ENCODE measurements at regions not wholly inside any gene's neighbourhood (a gene's known extent, or its start where the extent isn't known, plus 50 kb on each side); places are given as distances from the start of the nearest gene placed in this dataset.

DNA sequence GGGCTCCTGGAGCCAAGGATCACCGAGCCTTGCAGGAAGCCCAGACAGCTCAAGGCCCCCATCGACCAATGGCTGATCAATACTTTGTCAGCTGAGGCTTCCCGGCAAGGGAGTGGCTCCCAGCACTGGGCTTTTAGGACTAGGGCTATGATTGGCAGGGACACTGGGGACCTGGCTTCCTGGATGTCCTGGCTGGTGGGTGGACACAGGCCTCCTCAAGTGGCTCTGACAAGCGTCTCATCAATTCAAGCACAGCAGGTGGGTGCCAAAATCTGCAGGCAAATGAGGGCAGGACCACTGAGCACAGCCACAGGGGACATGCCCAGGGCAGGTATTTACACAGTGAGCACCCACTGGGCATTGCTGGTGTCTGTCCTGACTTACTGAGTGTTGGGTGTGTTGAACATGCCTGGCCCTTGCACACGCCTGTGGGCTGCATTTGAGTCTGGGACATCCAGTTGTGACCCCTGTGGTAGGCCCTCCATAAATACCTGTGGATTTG lies 420.1 kb upstream of the SULF2 start:
- ChIA-PET POLR2A (no interaction called here), CTCF (no interaction called here)
- no peak for DNase-seq (ENCODE audit: low read depth)
- no peaks in the 10 kb centered on the region for H3K36me3 ChIP-seq (ENCODE audit: control insufficient read depth, insufficient read depth, low read length)
- TF ChIP-seq, protein P1, sequence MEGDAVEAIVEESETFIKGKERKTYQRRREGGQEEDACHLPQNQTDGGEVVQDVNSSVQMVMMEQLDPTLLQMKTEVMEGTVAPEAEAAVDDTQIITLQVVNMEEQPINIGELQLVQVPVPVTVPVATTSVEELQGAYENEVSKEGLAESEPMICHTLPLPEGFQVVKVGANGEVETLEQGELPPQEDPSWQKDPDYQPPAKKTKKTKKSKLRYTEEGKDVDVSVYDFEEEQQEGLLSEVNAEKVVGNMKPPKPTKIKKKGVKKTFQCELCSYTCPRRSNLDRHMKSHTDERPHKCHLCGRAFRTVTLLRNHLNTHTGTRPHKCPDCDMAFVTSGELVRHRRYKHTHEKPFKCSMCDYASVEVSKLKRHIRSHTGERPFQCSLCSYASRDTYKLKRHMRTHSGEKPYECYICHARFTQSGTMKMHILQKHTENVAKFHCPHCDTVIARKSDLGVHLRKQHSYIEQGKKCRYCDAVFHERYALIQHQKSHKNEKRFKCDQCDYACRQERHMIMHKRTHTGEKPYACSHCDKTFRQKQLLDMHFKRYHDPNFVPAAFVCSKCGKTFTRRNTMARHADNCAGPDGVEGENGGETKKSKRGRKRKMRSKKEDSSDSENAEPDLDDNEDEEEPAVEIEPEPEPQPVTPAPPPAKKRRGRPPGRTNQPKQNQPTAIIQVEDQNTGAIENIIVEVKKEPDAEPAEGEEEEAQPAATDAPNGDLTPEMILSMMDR (IDR thresholded peaks at IDR 0.05; ENCODE audit: insufficient read depth, low read depth, low read length) = no peak
- H3K4me3 ChIP-seq (ENCODE audit: low read depth, low read length) = no peak overlapping the region
- H3K27me3 ChIP-seq (ENCODE audit: control insufficient read depth, insufficient read depth, low read length) = peaks cover 4% of the 10 kb centered on the region; the same call in 1 of the 2 replicates

DNA sequence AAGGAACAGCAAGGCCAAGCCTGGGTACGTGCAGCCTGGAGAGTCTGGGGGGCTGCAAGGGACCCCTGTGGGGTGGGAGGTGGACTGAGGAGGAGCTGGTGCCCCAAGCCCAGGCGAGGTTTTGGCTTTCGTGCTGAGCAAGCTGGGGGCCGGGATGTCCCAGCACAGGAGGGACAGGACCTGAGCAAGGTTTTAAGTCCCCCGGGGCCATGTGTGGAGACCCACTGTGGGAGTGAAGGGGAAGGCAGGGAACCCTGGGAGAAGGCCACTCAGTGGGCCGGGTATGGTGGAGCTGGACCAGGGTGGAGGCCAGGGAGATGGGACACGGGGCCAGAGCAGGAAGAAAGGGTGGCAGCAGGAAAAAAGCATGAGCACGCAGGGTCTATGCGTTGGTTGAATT lies 419.2 kb upstream of the SULF2 start:
- TF ChIP-seq, protein P1 (IDR thresholded peaks at IDR 0.05; ENCODE audit: insufficient read depth, low read depth, low read length) = no peak
- Histone ChIP-seq H3K4me3 (ENCODE audit: low read depth, low read length) (no peak overlapping the region), H3K27me3 (ENCODE audit: control insufficient read depth, insufficient read depth, low read length) (peaks cover 4% of the 10 kb centered on the region; the same call in 1 of the 2 replicates), H3K36me3 (ENCODE audit: control insufficient read depth, insufficient read depth, low read length) (no peaks in the 10 kb centered on the region)
- ChIA-PET POLR2A (no interaction called here), CTCF (no interaction called here)
- no peak for DNase-seq (ENCODE audit: low read depth)

DNA sequence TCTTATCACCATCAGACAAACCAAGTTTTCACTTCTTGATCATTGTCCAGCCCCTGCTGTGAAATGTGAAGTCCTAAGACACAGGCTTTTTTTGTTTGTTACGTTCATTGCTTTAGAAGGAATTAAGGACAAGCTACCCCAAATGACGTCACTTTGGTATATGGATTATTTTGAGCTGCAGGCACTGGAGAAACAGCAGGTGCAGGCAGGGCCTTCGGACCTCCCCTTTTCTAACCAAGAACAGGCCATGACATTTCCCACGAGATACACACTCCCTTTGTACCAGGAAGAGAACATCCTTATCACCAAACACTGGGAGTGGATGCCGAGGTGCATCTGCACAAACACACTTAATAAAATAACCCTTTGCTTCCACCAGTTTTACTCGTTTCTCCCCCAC lies 418.0 kb upstream of the SULF2 start:
- Histone ChIP-seq H3K36me3 (ENCODE audit: control insufficient read depth, insufficient read depth, low read length) (no peaks in the 10 kb centered on the region), H3K4me3 (ENCODE audit: low read depth, low read length) (no peak overlapping the region), H3K27me3 (ENCODE audit: control insufficient read depth, insufficient read depth, low read length) (peaks cover 4% of the 10 kb centered on the region; the same call in 1 of the 2 replicates)
- ChIA-PET CTCF (interaction anchor here (0.6 to 1.4 kb wide), 2 partner anchors 8 to 12 kb away, joined by 3 to 4 read pairs; no protein-coding TSS in a partner anchor), POLR2A (no interaction called here)
- DNase-seq (ENCODE audit: low read depth) = no peak
- TF ChIP-seq, protein P1 (IDR thresholded peaks at IDR 0.05; ENCODE audit: insufficient read depth, low read depth, low read length) = no peak

GRCh38 chr20:48202334-48203113 lies 417.2 kb upstream of the SULF2 start:
- DNase-seq (ENCODE audit: low read depth) = no peak

GRCh38 chr20:48201885-48202284 lies 416.6 kb upstream of the SULF2 start:
- TF ChIP-seq, protein P1 (IDR thresholded peaks at IDR 0.05; ENCODE audit: insufficient read depth, low read depth, low read length) = no peak
- no peaks in the 10 kb centered on the region for H3K36me3 ChIP-seq (ENCODE audit: control insufficient read depth, insufficient read depth, low read length)
- POLR2A ChIA-PET = no interaction called here
- peaks cover 4% of the 10 kb centered on the region; the same call in 1 of the 2 replicates for H3K27me3 ChIP-seq (ENCODE audit: control insufficient read depth, insufficient read depth, low read length)
- CTCF ChIA-PET = no interaction called here
- no peak for DNase-seq (ENCODE audit: low read depth)
- H3K4me3 ChIP-seq (ENCODE audit: low read depth, low read length) = no peak overlapping the region

More at GRCh38 chr20:48202334-48203113, 417.2 kb upstream of the SULF2 start:
- H3K27me3 ChIP-seq (ENCODE audit: control insufficient read depth, insufficient read depth, low read length) = peaks cover 4% of the 10 kb centered on the region; the same call in 1 of the 2 replicates
- no peak overlapping the region for H3K4me3 ChIP-seq (ENCODE audit: low read depth, low read length)
- H3K36me3 ChIP-seq (ENCODE audit: control insufficient read depth, insufficient read depth, low read length) = no peaks in the 10 kb centered on the region
- ChIA-PET POLR2A (no interaction called here), CTCF (interaction anchor here (0.6 to 1.4 kb wide), 2 partner anchors 9 to 11 kb away, joined by 3 to 4 read pairs; no protein-coding TSS in a partner anchor)
- TF ChIP-seq, protein P1 (IDR thresholded peaks at IDR 0.05; ENCODE audit: insufficient read depth, low read depth, low read length) = no peak
